Uterus (tissue), 3 donors: ENCODE measurements at regions not wholly inside any gene's neighbourhood (a gene's known extent, or its start where the extent isn't known, plus 50 kb on each side); places are given as distances from the start of the nearest gene placed in this dataset.

Source experiments
- DNase-seq, 2 donors: peaks; one replicate each; pipeline ENCODE4 v3.0.0-alpha.2; 2019 to 2020
- H3K27ac ChIP-seq, 2 donors: fragments of 200-600 bp; sonication (generic); 1 replicate in 1 of 2; 2 replicates in 1 of 2; pipeline ENCODE4 v1.5.1; 2016 to 2018
- H3K27me3 ChIP-seq, 2 donors: fragments of 200-600 bp; sonication (generic); one replicate each; pipeline ENCODE4 v1.5.1; 2018 to 2019; ENCODE audit warnings: control low read depth in 1 of 2
- H3K36me3 ChIP-seq, 2 donors: fragments of 200-600 bp; sonication (generic); one replicate each; pipeline ENCODE4 v1.5.1; 2019; ENCODE audit warnings: control low read depth in 1 of 2
- H3K4me1 ChIP-seq, 2 donors: fragments of 200-600 bp; sonication (generic); one replicate each; pipeline ENCODE4 v1.5.1; 2018 to 2019; ENCODE audit warnings: control low read depth in 1 of 2
- H3K4me3 ChIP-seq, 2 donors: fragments of 200-600 bp; sonication (generic); 1 replicate in 1 of 2; 2 replicates in 1 of 2; pipeline ENCODE4 v1.5.1; 2018 to 2019; ENCODE audit warnings: mild to moderate bottlenecking in 1 of 2
- H3K9me3 ChIP-seq, 2 donors: fragments of 200-600 bp; sonication (generic); one replicate each; pipeline ENCODE4 v1.5.1; 2019; ENCODE audit warnings: control low read depth in 1 of 2
- POLR2A ChIP-seq, 2 donors: fragments of 450-650 bp; IDR thresholded peaks; one replicate each; pipeline ENCODE4 v1.6.1; 2016; ENCODE audit warnings: antibody characterized with exemption in 2 of 2, mild to moderate bottlenecking in 1 of 2, moderate library complexity in 1 of 2
- intact Hi-C: fragments of 100-400 bp; cut with DNase I; formaldehyde crosslinking; loops from one replicate; pipeline ENCODE4 v1.15.1; 2023; ENCODE audit warnings: low total_unique reads
- TF ChIP-seq, protein P1 (sequence below), 4 experiments: fragments of 200-600 bp in 2 of 4; fragments of 450-650 bp in 2 of 4; sonication (generic) in 2 of 4; IDR thresholded peaks; one replicate each; pipeline ENCODE4 v1.5.1; 2016 to 2019; ENCODE audit warnings: antibody characterized with exemption in 4 of 4, mild to moderate bottlenecking in 2 of 4, moderate library complexity in 1 of 4
- donor health status: DM: yes; HTN: yes; CAD: no.

GRCh38 chr16:86828202-86828601 is 249.9 kb downstream of the FOXL1 start:
- H3K36me3 ChIP-seq = no peaks in the 10 kb centered on the region
- TF ChIP-seq POLR2A (IDR thresholded peaks at IDR 0.05) = no peak
- TF ChIP-seq, protein P1, sequence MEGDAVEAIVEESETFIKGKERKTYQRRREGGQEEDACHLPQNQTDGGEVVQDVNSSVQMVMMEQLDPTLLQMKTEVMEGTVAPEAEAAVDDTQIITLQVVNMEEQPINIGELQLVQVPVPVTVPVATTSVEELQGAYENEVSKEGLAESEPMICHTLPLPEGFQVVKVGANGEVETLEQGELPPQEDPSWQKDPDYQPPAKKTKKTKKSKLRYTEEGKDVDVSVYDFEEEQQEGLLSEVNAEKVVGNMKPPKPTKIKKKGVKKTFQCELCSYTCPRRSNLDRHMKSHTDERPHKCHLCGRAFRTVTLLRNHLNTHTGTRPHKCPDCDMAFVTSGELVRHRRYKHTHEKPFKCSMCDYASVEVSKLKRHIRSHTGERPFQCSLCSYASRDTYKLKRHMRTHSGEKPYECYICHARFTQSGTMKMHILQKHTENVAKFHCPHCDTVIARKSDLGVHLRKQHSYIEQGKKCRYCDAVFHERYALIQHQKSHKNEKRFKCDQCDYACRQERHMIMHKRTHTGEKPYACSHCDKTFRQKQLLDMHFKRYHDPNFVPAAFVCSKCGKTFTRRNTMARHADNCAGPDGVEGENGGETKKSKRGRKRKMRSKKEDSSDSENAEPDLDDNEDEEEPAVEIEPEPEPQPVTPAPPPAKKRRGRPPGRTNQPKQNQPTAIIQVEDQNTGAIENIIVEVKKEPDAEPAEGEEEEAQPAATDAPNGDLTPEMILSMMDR (IDR thresholded peaks at IDR 0.05) = no peak
- H3K27ac ChIP-seq = no peak overlapping the region
- no peaks in the 10 kb centered on the region for H3K9me3 ChIP-seq
- no peak overlapping the region for H3K4me3 ChIP-seq
- no peak for DNase-seq
- intact Hi-C loops = no loop called here
- H3K27me3 ChIP-seq = peaks cover 0 to 5% of the 10 kb centered on the region in 2 donors
- H3K4me1 ChIP-seq = no peaks in the 10 kb centered on the region

DNA sequence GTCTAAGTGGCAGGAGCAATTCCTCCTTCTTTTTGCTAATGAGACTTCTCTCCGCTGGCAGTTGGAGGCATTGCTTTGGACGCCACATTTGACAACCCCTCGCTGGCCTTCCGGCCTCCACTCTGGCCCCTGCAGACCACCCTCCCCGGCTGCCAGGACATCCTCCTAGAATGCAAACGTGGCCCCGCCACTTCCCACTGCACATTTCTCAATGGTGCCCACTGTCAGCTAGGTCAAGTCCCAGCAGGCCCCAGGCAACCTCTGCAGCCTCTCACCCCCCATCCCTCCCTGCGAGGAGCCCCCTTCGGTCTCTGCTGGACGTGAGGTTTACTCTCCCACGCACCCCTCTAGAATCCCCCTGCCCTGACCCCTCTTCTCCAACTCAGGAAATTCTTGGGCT is 250.3 kb downstream of the FOXL1 start:
- DNase-seq = no peak
- no peak overlapping the region for H3K27ac ChIP-seq
- no peak for TF ChIP-seq POLR2A (IDR thresholded peaks at IDR 0.05)
- H3K4me3 ChIP-seq = no peak overlapping the region
- H3K36me3 ChIP-seq = no peaks in the 10 kb centered on the region
- H3K27me3 ChIP-seq = peaks cover 0 to 5% of the 10 kb centered on the region in 2 donors
- no peaks in the 10 kb centered on the region for H3K9me3 ChIP-seq
- no peaks in the 10 kb centered on the region for H3K4me1 ChIP-seq
- intact Hi-C loops = no loop called here

DNA sequence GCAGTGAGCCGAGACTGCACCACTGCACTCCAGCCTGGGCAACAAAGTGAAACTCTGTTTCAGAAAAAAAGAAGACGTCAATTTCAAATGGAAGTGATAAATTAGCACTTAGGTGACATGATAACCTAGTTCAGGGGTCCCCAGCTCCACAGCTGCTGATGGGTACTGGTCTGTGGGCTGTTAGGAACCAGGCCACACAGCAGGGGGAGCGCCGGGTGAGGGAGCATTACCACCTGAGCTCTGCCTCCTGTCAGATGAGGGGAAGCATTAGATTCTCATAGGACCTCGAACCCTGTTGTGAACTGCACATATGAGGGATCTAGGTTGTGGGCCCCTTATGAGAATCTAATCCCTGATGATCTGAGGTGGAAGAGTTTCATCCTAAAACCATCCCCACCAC is 253.0 kb downstream of the FOXL1 start:
- intact Hi-C loops = no loop called here
- H3K9me3 ChIP-seq = no peaks in the 10 kb centered on the region
- DNase-seq = no peak
- H3K27me3 ChIP-seq = no peaks in the 10 kb centered on the region
- H3K27ac ChIP-seq = no peak overlapping the region
- no peaks in the 10 kb centered on the region for H3K4me1 ChIP-seq
- TF ChIP-seq, protein P1 (IDR thresholded peaks at IDR 0.05) = no peak
- no peak for TF ChIP-seq POLR2A (IDR thresholded peaks at IDR 0.05)
- H3K4me3 ChIP-seq = no peak overlapping the region
- H3K36me3 ChIP-seq = no peaks in the 10 kb centered on the region

GRCh38 chr16:86833136-86833535 is 254.8 kb downstream of the FOXL1 start:
- Histone ChIP-seq H3K27ac (no peak overlapping the region), H3K9me3 (no peaks in the 10 kb centered on the region), H3K27me3 (no peaks in the 10 kb centered on the region), H3K4me1 (no peaks in the 10 kb centered on the region), H3K36me3 (no peaks in the 10 kb centered on the region), H3K4me3 (no peak overlapping the region)
- no peak for DNase-seq
- intact Hi-C loops = no loop called here
- no peak for TF ChIP-seq POLR2A (IDR thresholded peaks at IDR 0.05)
- TF ChIP-seq, protein P1 (IDR thresholded peaks at IDR 0.05) = no peak

DNA sequence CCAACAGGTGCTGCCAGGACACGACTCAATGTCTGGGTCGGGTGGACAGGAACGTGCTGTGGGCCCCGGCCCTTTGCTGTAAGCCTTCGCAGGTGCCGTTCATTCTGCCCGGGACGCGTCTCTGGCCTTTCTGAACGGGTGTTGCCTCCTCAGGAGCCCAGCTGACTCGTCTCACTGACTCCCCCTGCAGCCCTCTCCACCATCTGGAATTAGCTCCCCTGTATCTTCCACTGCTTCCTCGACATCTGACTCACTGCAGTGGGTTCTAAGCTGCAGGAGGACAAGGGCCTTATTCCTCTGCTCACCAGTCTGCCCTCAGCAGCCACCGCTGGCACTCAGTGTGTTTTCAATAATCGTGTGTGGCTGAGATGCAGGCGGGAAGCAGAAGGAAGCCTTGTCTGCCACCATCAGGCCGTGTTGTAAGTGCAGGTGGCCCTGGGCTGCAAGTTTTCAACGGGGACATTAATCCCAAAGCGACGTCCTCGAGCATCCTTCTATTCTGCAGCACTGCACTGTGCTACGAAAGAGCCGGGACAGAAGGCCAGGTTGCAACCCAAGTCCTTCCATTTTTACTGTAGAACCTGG is 256.2 kb downstream of the FOXL1 start:
- TF ChIP-seq, protein P1 (IDR thresholded peaks at IDR 0.05) = no peak
- no peak for TF ChIP-seq POLR2A (IDR thresholded peaks at IDR 0.05)
- no peak for DNase-seq
- intact Hi-C loops = no loop called here
- Histone ChIP-seq H3K4me3 (no peak overlapping the region), H3K9me3 (no peaks in the 10 kb centered on the region), H3K36me3 (no peaks in the 10 kb centered on the region), H3K4me1 (no peaks in the 10 kb centered on the region), H3K27ac (no peak overlapping the region), H3K27me3 (no peaks in the 10 kb centered on the region)

GRCh38 chr16:86835982-86836381 is 257.6 kb downstream of the FOXL1 start:
- Histone ChIP-seq H3K4me1 (no peaks in the 10 kb centered on the region), H3K9me3 (no peaks in the 10 kb centered on the region), H3K4me3 (no peak overlapping the region), H3K27me3 (no peaks in the 10 kb centered on the region), H3K27ac (no peak overlapping the region), H3K36me3 (no peaks in the 10 kb centered on the region)
- TF ChIP-seq, protein P1 (IDR thresholded peaks at IDR 0.05) = no peak
- TF ChIP-seq POLR2A (IDR thresholded peaks at IDR 0.05) = no peak
- DNase-seq = no peak
- intact Hi-C loops = no loop called here
